Retinal pigment epithelial cell (primary cell): ENCODE measurements at regions not wholly inside any gene's neighbourhood (a gene's known extent, or its start where the extent isn't known, plus 50 kb on each side); places are given as distances from the start of the nearest gene placed in this dataset.

Experiments used
- DNase-seq: peaks from one replicate; pipeline ENCODE4 v3.0.0-alpha.2; 2010; ENCODE audit warnings: low read depth
- H3K4me3 ChIP-seq: 2 replicates; pipeline ENCODE4 v1.5.1; 2011; ENCODE audit warnings: mild to moderate bottlenecking, low read length, control low read depth, moderate library complexity
- CTCF ChIP-seq: conservative IDR thresholded peaks from 2 replicates; pipeline ENCODE4 v1.5.1; 2011; ENCODE audit warnings: low read depth, low read length, control low read depth, inconsistent platforms

GRCh38 chr13:31460061-31460460 is 260.3 kb downstream of the B3GLCT start:
- TF ChIP-seq CTCF, result no peak
- no peak for DNase-seq
- no peak overlapping the region for H3K4me3 ChIP-seq

- DNase-seq, result no peak
- H3K4me3 ChIP-seq, result no peak overlapping the region
- no peak for TF ChIP-seq CTCF
These were observed 262.1 kb downstream of the B3GLCT start for GRCh38 chr13:31461923-31462322.

- DNase-seq, result no peak
- TF ChIP-seq CTCF, result no peak
- H3K4me3 ChIP-seq, result no peak overlapping the region
These were observed 263.0 kb downstream of the B3GLCT start for GRCh38 chr13:31462766-31463165.

- DNase-seq, result no peak
- TF ChIP-seq CTCF, result no peak
- H3K4me3 ChIP-seq, result no peak overlapping the region
These were observed 268.5 kb downstream of the B3GLCT start for GRCh38 chr13:31468114-31468902.

- DNase-seq, result no peak
- TF ChIP-seq CTCF, result no peak
- no peak overlapping the region for H3K4me3 ChIP-seq
These were observed 269.6 kb downstream of the B3GLCT start for GRCh38 chr13:31469377-31469776.

- H3K4me3 ChIP-seq, result no peak overlapping the region
- no peak for TF ChIP-seq CTCF
- DNase-seq, result peak; percentile 2
These were observed 263.1 kb upstream of the RXFP2 start for GRCh38 chr13:31476266-31476665.

GRCh38 chr13:31476753-31477152 is 262.6 kb upstream of the RXFP2 start:
- H3K4me3 ChIP-seq, result no peak overlapping the region
- TF ChIP-seq CTCF, result no peak
- DNase-seq, result no peak
